Testis (tissue), 2 donors: ENCODE measurements at regions not wholly inside any gene's neighbourhood (a gene's known extent, or its start where the extent isn't known, plus 50 kb on each side); places are given as distances from the start of the nearest gene placed in this dataset.
A peak's percentile ranks its signal among the peaks of the same experiment; 100 is the strongest.

Experiments
- DNase-seq: peaks from one replicate; pipeline ENCODE4 v3.0.0-alpha.2; 2019
- H3K27ac ChIP-seq, 2 donors: fragments of 200-600 bp; sonication (generic); one replicate each; pipeline ENCODE4 v1.5.1; 2019
- H3K27me3 ChIP-seq: fragments of 200-600 bp; sonication (generic); one replicate; pipeline ENCODE4 v1.5.1; 2019
- H3K36me3 ChIP-seq: fragments of 200-600 bp; sonication (generic); one replicate; pipeline ENCODE4 v1.5.1; 2017; ENCODE audit warnings: low read depth; ENCODE audit errors: missing control alignments
- H3K4me1 ChIP-seq: fragments of 200-600 bp; sonication (generic); one replicate; pipeline ENCODE4 v1.5.1; 2019
- H3K4me3 ChIP-seq, 2 donors: fragments of 200-600 bp; sonication (generic); one replicate each; pipeline ENCODE4 v1.5.1; 2017 to 2019
- H3K9me3 ChIP-seq: fragments of 200-600 bp; sonication (generic); one replicate; pipeline ENCODE4 v1.5.1; 2017
- POLR2A ChIP-seq: fragments of 450-650 bp; IDR thresholded peaks from one replicate; pipeline ENCODE4 v1.6.1; 2017; ENCODE audit warnings: antibody characterized with exemption, mild to moderate bottlenecking, moderate library complexity
- WGBS, 2 donors: methylation state at CpG; one replicate each; pipeline ENCODE4 v1.1.5; 2018; 5-methylcytosine and 5-hydroxymethylcytosine counted together
- intact Hi-C: fragments of 100-400 bp; cut with DNase I; formaldehyde crosslinking; loops from one replicate; pipeline ENCODE4 v1.15.1; 2023; ENCODE audit warnings: low total_unique reads
- TF ChIP-seq, protein P1 (sequence below), 3 experiments: fragments of 450-650 bp in 2 of 3; fragments of 200-600 bp in 1 of 3; sonication (generic) in 1 of 3; IDR thresholded peaks; one replicate each; pipeline ENCODE4 v1.5.1; 2016 to 2019; ENCODE audit warnings: antibody characterized with exemption in 3 of 3, mild to moderate bottlenecking in 2 of 3, moderate library complexity in 1 of 3

DNA sequence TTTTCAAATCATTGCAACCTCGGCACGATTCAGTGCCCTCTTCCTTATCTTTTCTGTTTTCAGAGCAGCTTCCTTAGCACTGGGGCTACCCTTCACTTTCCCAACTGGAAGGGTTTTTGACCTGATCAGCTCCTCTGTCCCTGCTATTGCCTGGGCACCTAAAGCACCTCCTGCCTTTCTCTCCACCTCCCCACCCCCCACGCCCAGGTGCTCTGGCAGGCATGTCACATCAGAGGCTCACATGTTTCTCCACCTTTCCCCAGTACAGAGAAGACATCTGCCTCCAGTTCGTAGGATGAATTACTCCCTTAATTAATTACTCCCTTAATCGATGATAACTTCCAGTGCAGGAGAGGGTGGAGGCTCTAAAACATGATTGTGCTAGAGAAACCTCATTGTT, 88.7 kb upstream of the LCLAT1 start:
- no peak for DNase-seq
- intact Hi-C loops: no loop called here
- Histone ChIP-seq H3K27me3 (no peaks in the 10 kb centered on the region), H3K4me1 (peaks cover 17% of the 10 kb centered on the region), H3K9me3 (no peaks in the 10 kb centered on the region), H3K27ac (no peak overlapping the region), H3K4me3 (no peak overlapping the region), H3K36me3 (no peaks in the 10 kb centered on the region)
- TF ChIP-seq POLR2A: no peak
- TF ChIP-seq, protein P1, sequence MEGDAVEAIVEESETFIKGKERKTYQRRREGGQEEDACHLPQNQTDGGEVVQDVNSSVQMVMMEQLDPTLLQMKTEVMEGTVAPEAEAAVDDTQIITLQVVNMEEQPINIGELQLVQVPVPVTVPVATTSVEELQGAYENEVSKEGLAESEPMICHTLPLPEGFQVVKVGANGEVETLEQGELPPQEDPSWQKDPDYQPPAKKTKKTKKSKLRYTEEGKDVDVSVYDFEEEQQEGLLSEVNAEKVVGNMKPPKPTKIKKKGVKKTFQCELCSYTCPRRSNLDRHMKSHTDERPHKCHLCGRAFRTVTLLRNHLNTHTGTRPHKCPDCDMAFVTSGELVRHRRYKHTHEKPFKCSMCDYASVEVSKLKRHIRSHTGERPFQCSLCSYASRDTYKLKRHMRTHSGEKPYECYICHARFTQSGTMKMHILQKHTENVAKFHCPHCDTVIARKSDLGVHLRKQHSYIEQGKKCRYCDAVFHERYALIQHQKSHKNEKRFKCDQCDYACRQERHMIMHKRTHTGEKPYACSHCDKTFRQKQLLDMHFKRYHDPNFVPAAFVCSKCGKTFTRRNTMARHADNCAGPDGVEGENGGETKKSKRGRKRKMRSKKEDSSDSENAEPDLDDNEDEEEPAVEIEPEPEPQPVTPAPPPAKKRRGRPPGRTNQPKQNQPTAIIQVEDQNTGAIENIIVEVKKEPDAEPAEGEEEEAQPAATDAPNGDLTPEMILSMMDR (IDR thresholded peaks at IDR 0.05): no peak
- WGBS, 2 donors: 78 to 89% methylated on average over 5 of the region's 5 CpGs

GRCh38 chr2:30358842-30359241, 88.2 kb upstream of the LCLAT1 start:
- Histone ChIP-seq H3K36me3 (no peaks in the 10 kb centered on the region), H3K9me3 (no peaks in the 10 kb centered on the region), H3K4me3 (no peak overlapping the region), H3K27me3 (no peaks in the 10 kb centered on the region), H3K4me1 (peaks cover 17% of the 10 kb centered on the region), H3K27ac (no peak overlapping the region)
- intact Hi-C loops: no loop called here
- TF ChIP-seq, protein P1 (IDR thresholded peaks at IDR 0.05): no peak
- TF ChIP-seq POLR2A: no peak
- no peak for DNase-seq
- WGBS, 2 donors: 97 to 98% methylated on average over 6 of the region's 6 CpGs

- 43 to 55% methylated on average over 7 of the region's 7 CpGs for WGBS, 2 donors
These were observed 87.3 kb upstream of the LCLAT1 start for GRCh38 chr2:30359644-30360167.

DNA sequence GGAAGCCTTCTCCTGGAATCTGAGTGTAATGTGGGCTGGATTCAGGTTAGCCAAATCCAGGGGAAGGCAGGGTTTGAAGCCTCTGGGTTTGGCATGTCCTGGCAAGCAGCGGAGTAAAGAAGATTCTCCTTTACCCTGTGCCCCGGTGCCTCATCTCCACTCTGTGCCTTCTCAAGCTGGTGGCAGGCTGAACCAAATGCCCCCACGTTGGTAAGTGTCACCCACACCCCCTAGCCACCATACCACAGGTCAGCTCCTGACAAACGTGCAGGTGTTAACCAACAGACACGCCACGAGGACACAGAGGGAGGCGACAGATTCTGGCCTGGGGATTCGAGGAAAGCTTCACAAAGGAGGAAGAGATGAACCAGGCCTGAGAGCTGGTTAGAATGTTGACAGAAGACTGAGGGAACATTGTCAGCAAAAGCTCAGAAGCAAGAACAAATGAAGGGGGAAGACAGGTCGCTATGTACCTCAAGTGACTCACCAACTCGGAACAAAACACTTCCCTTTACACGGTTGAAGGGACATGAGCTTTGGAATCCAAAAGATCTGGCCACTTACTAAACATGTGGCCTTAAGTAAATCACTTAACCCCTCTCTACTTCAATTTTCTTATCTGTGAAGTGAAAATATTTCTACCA, 85.2 kb upstream of the LCLAT1 start:
- Histone ChIP-seq H3K36me3 (no peaks in the 10 kb centered on the region), H3K27me3 (no peaks in the 10 kb centered on the region), H3K4me1 (peaks cover 17% of the 10 kb centered on the region), H3K27ac (no peak overlapping the region), H3K9me3 (no peaks in the 10 kb centered on the region), H3K4me3 (no peak overlapping the region)
- DNase-seq: no peak
- intact Hi-C loops: no loop called here
- 77 to 83% methylated on average over 5 to 11 of the region's 11 CpGs for WGBS, 2 donors
- no peak for TF ChIP-seq POLR2A
- TF ChIP-seq, protein P1 (IDR thresholded peaks at IDR 0.05): no peak

More at GRCh38 chr2:30359644-30360167, 87.3 kb upstream of the LCLAT1 start:
- no peaks in the 10 kb centered on the region for H3K27me3 ChIP-seq
- intact Hi-C loops: no loop called here
- peak; percentile 83 for DNase-seq
- H3K4me3 ChIP-seq: no peak overlapping the region
- peak overlapping the region in 1 of 2 donors; percentile 39 for H3K27ac ChIP-seq
- H3K4me1 ChIP-seq: peaks cover 17% of the 10 kb centered on the region
- H3K9me3 ChIP-seq: no peaks in the 10 kb centered on the region
- TF ChIP-seq POLR2A: no peak
- TF ChIP-seq, protein P1 (IDR thresholded peaks at IDR 0.05): no peak
- no peaks in the 10 kb centered on the region for H3K36me3 ChIP-seq
